ENCODE measurements at regions not wholly inside any gene's neighbourhood (a gene's known extent, or its start where the extent isn't known, plus 50 kb on each side); places are given as distances from the start of the nearest gene placed in this dataset.

DNA sequence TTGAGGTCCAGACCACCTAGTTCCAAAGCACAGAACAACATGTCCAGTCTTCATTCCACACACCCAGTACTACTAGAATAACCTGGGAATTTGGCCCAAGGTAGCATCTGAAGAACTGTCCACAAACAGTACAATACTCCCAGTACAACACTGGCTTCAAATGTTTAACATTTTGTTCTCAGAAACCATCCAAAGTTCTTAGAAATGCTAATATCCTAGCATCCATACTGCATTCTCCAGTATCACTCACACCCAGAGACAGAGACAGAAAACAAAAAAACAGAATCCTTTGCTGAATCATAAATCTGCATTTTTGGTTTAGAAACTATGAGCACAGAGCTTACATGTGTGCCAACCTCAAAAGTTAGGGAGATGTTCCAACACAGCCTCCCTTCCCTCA is 490.8 kb downstream of the FOXO1 start:
- no peak for DNase-seq (ENCODE audit: low read depth, low spot score)
- H3K9me3 ChIP-seq (ENCODE audit: control insufficient read depth, insufficient read depth, low read length): no peaks in the 10 kb centered on the region; the same call in 1 of the 2 replicates
- POLR2A ChIA-PET: no interaction called here
- TF ChIP-seq, protein P1, sequence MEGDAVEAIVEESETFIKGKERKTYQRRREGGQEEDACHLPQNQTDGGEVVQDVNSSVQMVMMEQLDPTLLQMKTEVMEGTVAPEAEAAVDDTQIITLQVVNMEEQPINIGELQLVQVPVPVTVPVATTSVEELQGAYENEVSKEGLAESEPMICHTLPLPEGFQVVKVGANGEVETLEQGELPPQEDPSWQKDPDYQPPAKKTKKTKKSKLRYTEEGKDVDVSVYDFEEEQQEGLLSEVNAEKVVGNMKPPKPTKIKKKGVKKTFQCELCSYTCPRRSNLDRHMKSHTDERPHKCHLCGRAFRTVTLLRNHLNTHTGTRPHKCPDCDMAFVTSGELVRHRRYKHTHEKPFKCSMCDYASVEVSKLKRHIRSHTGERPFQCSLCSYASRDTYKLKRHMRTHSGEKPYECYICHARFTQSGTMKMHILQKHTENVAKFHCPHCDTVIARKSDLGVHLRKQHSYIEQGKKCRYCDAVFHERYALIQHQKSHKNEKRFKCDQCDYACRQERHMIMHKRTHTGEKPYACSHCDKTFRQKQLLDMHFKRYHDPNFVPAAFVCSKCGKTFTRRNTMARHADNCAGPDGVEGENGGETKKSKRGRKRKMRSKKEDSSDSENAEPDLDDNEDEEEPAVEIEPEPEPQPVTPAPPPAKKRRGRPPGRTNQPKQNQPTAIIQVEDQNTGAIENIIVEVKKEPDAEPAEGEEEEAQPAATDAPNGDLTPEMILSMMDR (IDR thresholded peaks at IDR 0.05; ENCODE audit: low read depth, low read length): no peak
- CTCF ChIA-PET: no interaction called here
- H3K27me3 ChIP-seq (ENCODE audit: control insufficient read depth, insufficient read depth, low read length): peaks cover 8% of the 10 kb centered on the region
- H3K4me3 ChIP-seq (ENCODE audit: low read depth, low read length): no peak overlapping the region
- H3K27ac ChIP-seq (ENCODE audit: low read depth, low read length): no peak overlapping the region

DNA sequence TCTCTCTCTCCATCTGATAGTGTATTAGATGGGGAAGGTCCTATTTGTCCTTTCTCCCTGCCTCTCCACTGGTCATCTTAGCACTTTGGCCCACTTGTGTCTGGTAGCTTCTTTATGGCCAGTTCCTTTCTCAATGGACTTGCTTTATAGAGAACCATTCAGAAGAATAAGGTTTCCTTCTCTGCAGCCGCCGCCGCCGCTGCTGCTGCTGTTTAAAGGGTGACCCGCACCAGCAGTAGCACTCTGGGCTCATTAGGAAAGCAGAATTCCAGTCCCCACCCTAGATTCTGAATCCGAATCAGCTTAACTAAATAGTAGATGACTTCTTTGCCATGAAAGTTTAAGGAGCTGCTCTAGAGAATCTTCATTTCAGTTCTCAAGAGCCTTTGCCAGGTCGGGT is 490.2 kb downstream of the FOXO1 start:
- no peak for DNase-seq (ENCODE audit: low read depth, low spot score)
- ChIA-PET CTCF (no interaction called here), POLR2A (no interaction called here)
- H3K4me3 ChIP-seq (ENCODE audit: low read depth, low read length): no peak overlapping the region
- H3K9me3 ChIP-seq (ENCODE audit: control insufficient read depth, insufficient read depth, low read length): no peaks in the 10 kb centered on the region; the same call in 1 of the 2 replicates
- TF ChIP-seq, protein P1 (IDR thresholded peaks at IDR 0.05; ENCODE audit: low read depth, low read length): no peak
- H3K27ac ChIP-seq (ENCODE audit: low read depth, low read length): no peak overlapping the region
- peaks cover 8% of the 10 kb centered on the region for H3K27me3 ChIP-seq (ENCODE audit: control insufficient read depth, insufficient read depth, low read length)

DNA sequence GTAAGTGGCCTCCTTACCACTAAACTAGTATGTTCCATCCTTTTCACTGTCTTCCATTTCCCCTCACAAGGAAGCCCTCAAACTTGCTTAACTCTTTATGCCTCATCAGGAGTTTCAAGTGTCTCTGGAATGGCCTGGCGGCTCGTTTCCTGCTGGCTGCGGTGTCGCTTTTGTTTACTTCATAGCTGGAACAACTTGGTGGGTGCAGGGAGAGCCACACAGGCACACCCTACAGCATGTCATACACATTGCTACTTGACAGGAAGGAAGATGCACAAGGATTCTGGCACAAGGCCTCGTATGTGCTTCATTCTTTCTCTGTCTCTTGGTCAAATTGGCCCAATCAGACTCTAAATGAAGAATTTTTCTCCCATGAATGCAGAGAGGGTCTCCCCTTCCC is 488.3 kb downstream of the FOXO1 start:
- no peak for DNase-seq (ENCODE audit: low read depth, low spot score)
- CTCF ChIA-PET: interaction anchor here (0.6 kb wide), 1 partner anchor 514 kb away, joined by 7 read pairs; no protein-coding TSS in a partner anchor
- TF ChIP-seq, protein P1 (IDR thresholded peaks at IDR 0.05; ENCODE audit: low read depth, low read length): no peak

DNA sequence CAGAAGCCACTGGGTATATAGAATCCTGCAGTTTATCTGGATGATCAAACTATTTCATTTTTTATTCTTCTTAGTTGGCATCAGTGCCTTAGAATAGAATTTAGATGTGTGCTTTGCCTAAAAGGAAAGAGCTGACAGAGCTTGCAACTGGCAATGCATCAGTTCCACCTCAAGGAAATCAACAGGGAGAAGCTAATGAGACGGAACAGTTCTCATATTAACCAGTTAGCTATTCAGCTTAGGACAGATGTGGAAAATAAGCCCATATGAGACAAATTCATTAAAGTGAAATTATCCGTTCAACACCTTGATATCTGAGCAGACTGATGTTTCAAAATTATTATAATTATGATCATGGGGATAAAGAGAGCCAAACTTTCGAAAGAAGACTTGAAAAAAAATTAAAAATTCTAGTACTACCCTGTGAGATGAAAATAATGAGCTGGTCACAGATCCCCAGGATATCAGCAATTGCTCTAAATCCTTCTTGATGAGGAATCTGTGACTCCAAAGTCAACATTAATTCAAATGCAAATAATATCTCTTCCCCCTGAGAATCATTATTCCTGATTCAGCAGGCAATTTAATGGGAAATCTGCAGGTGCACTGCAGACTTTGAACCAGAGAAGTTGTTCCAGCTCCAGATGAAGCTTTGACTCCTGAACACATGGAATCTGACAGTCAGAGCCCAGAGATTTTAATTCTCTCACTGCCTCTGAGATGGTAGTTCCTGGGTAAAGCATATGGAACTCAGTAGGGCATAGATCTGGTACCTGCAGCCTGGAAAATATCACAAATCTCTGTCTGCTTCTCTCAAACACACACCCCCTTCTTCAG is 486.8 kb downstream of the FOXO1 start:
- Histone ChIP-seq H3K9me3 (ENCODE audit: control insufficient read depth, insufficient read depth, low read length) (no peaks in the 10 kb centered on the region), H3K4me3 (ENCODE audit: low read depth, low read length) (no peak overlapping the region), H3K27ac (ENCODE audit: low read depth, low read length) (no peak overlapping the region), H3K27me3 (ENCODE audit: control insufficient read depth, insufficient read depth, low read length) (peaks cover 4% of the 10 kb centered on the region)
- ChIA-PET CTCF (no interaction called here), POLR2A (no interaction called here)
- DNase-seq (ENCODE audit: low read depth, low spot score): no peak
- TF ChIP-seq, protein P1 (IDR thresholded peaks at IDR 0.05; ENCODE audit: low read depth, low read length): no peak

More for the DNA sequence above, 488.3 kb downstream of the FOXO1 start:
- Histone ChIP-seq H3K4me3 (ENCODE audit: low read depth, low read length) (no peak overlapping the region), H3K9me3 (ENCODE audit: control insufficient read depth, insufficient read depth, low read length) (no peaks in the 10 kb centered on the region), H3K27me3 (ENCODE audit: control insufficient read depth, insufficient read depth, low read length) (peaks cover 6% of the 10 kb centered on the region), H3K27ac (ENCODE audit: low read depth, low read length) (no peak overlapping the region)
- POLR2A ChIA-PET: no interaction called here

DNA sequence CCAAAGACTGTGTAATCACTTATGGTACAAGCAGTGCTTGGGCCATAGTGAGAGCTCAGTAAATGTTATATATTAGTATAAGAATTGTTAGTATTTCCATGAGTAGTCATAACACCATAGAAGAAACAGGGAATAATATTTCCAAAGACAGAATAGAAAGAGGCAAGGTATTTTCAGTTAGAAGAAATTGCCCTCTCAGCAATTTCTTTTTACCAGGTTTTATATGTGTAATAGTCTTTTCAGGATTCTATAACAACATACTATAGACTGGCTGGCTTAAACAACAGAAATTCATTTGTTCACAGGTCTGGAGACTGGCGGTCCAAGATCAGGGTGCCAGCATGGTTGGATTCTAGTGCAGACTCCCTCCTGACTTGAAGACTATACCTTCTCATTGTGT is 485.7 kb downstream of the FOXO1 start:
- TF ChIP-seq, protein P1 (IDR thresholded peaks at IDR 0.05; ENCODE audit: low read depth, low read length): no peak
- ChIA-PET POLR2A (no interaction called here), CTCF (no interaction called here)
- Histone ChIP-seq H3K9me3 (ENCODE audit: control insufficient read depth, insufficient read depth, low read length) (no peaks in the 10 kb centered on the region), H3K27ac (ENCODE audit: low read depth, low read length) (no peak overlapping the region), H3K4me3 (ENCODE audit: low read depth, low read length) (no peak overlapping the region), H3K27me3 (ENCODE audit: control insufficient read depth, insufficient read depth, low read length) (no peaks in the 10 kb centered on the region)
- DNase-seq (ENCODE audit: low read depth, low spot score): no peak

Measured in AG04450 (cell line).